Iris pigment epithelial cell (primary cell): ENCODE measurements at regions not wholly inside any gene's neighbourhood (a gene's known extent, or its start where the extent isn't known, plus 50 kb on each side); places are given as distances from the start of the nearest gene placed in this dataset.

Experiments
- DNase-seq: peaks from one replicate; pipeline ENCODE4 v3.0.0-alpha.2; 2011; ENCODE audit warnings: low read depth

DNA sequence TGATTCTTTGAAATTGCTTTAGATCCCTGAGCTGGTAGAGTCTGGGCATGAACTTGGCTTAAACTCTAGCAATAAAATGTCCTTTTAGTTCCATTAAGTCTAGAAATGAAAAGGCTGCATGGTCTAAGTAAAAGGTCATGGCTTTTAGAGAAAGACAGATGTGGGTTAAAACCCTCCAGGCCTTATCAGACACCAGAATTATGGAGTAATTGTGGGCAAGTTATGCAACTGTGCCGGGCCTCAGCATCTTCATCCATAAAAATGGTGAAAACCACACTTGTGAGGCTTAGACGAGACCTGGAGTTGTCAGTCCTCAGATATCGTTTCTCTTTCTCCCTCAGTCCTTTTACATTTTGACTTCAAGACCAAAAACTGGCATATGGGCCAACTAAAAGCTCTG, 597.9 kb upstream of the KIRREL3 start:
- no peak for DNase-seq

DNA sequence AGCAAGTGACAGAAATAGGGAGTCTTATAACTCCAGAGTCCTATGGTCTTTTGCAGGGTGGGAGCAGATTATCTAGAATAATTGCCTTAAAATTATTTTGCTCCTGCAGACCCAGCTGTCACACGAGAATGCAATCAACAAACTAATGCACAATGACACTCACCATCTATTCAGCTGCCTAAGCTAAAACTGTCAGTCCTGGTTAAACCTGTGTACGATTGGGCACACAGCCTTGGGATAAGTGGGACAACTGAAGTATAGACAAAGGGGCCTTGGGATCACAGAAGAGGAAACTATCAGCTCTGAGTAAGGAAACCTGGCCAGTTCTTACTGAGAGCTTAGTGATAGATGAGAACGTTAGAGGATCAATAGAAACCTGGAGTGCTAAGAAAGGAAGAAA, 595.9 kb upstream of the KIRREL3 start:
- no peak for DNase-seq

DNA sequence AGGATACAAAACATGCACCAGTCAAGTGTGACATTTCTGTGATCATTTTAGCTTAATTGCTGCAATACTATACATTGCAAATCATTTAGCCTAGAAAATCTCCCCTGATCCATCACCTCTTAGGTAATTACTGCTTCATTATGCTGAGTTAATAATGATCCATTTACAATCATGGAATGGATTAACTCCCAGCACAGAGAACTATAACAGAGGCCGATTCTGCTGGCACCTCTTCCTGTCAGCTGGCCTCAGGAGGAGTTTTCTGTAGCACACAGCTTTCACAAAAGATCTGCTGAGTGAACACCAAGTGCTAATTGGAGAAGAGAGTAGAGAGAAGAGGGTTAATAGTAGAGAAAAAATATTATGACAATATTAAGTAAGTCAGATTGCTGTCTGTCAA, 591.8 kb upstream of the KIRREL3 start:
- DNase-seq: no peak

DNA sequence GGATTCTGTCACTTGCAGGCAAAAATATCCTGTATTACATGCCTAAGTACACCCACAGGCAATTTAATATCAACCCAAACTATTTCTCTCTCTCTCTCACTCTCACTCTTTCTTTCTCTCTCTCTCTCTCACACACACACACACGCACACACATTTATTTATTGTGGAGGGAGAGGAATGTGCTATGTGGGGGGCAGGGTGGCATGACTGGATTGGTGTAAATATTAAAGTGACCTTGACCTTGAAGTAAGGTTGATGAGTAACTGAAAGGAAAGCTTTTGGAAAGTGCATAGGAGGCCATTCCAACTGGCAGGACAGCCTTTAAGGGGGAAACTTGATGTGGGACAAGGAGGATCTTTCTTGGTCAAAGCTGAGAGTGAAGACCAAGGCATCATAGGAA, 589.7 kb upstream of the KIRREL3 start:
- DNase-seq: no peak

DNA sequence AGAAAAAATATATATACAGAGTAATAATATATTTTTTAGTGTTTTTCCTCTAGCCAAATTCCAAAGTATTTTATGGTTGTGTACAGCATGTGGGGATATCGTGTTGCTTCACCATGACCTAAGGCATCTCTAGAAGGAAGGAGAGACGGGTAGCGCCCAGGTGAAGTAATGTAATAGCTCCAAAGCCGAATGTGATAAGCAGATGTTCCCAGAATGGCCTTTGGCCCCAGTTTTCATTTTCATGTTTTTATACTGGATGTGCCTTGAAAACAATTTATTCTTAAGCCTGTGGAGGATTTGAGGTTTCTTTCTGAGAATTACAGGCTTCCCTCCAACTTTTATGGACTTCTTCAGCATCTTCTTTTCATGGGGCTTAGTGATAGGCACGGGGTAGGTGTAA, 587.9 kb upstream of the KIRREL3 start:
- no peak for DNase-seq

DNA sequence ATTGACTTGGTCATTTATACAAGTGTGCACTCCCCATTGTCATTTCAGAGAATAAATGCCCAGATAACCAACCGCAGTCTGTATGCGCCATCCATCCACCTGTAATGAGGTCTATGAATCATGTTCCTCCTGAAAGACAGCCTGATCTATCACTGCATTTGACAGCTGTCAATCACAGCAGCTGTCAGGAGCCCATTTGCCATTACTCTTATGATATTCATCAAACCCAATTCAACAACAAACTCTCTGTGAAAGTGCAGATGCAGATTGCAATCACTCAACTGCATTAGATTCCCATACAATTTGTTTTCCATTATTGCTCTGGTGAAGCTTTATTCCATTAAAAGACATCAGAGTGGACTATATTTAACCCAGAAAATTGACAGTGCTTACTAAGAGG, 586.9 kb upstream of the KIRREL3 start:
- DNase-seq: no peak

DNA sequence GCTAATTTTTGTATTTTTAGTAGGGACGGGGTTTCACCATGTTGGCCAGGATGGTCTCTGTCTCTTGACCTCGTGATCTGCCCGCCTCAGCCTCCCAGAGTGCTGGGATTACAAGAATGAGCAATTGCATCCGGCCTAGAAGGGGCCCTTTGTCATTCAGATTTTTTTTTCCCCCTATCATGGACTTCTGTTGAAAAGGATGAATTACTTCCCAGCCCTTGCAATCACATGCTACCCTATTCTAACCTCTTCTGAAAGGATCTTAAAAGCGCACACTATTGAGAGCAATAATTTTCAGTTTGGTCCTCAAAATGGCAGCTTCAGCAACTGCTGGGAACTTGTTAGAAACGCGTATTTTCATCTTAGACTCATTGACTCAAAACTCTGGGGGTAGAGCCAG, 575.6 kb upstream of the KIRREL3 start:
- no peak for DNase-seq

DNA sequence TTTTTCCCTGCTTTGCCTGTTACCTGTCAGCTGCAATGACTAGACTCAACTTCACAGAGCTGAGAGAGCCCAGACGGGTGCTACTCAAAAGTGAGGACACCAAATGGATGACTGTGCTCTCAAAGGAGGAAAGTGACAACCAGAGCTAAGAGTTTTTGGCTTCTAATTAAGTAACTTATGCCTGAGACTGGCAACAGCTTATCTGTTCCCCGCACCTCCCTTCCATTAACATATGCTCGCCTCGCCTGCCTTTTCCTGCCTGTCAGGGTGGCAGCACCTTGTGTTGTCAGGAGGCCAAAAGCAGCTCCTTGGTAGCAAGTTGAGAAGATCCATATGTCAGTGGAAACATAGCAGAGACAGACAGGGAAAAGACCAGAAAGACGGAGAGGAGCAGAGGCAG, 573.9 kb upstream of the KIRREL3 start:
- no peak for DNase-seq

DNA sequence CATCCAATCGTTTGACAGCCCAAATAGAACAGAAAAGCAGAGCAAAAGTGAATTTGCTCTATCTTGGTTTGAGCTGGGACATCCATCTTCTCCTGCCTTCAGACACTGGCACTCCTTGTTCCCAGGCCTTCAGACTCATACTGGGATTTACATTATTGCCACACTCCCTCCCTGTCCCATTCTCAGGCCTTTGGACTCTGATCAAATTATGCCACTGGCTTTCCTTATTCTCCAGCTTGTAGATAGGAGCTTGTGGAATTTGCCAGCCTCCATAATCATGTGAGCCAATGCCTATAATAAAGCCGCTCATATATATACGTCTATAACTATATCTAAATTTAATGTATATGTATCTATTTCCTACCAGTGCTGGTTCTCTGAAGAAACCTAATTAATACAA, 568.3 kb upstream of the KIRREL3 start:
- no peak for DNase-seq

DNA sequence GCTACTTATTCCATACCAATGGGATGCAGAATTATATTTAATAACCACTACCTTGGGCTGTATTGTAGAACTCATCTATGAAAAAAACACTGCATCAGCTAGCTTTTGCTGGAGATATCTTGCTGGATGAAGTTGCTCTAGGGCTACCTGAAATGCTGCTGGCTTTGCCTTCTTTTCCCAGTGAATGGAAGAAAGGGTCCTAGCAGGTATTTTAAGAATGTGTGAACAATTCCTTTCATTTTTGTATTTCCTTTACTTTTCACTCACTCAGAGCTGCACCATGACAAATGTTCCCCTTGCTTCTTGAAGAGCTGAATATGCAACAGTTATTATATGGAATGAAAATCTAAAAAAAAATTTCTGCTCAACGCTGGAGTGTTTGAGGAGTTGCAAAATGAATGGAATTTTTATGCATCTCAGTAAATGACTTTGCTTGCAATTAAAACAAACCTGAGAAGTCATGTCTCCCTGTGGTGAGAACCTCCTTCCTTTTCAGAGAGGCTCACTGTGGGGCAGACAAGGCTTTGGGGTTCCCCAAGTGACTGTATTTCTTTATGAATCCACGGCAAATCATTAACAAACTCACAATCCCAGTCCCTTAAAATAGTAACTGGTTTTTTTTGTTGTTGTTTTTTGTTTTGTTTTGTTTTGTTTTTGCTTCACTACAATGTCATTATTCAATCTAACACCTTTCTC, 566.8 kb upstream of the KIRREL3 start:
- no peak for DNase-seq

DNA sequence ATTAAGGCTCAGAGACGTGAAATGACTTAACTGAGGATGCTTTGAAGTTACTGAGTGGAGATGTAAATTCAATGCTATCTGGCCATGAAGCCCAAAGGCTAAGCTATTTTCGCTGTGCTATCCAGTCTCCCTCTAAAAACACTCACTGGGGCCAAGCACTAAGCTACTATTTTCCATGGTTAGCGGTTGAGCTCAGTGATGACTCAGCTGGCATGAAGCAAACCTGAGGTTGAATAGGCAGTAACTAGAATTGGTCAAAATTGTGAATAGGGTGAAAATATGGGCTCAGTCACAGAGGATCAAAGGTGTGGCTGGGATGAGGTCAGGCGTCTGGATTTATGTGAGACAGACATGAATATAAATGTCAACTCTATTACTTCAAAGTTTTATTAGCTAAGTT, 564.2 kb upstream of the KIRREL3 start:
- DNase-seq: no peak

DNA sequence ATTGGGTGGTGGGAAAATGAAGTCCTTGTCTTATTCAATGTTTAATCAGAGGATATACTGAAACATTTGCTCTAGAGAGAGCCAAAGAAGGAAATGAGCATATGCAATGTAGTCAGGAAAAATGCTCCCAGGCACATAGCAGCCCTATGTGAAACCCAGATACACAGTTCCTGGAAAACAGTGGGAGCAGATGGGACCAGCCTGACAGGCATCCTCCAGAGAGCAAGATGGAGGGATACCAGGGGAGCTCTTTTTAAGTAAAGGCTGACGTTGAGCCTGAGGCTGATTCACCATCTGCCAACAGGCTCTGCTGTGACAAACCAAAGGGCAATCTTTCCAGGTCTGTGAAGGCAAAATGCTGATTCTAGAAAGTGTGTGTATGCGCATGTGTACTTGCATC, 559.4 kb upstream of the KIRREL3 start:
- no peak for DNase-seq

DNA sequence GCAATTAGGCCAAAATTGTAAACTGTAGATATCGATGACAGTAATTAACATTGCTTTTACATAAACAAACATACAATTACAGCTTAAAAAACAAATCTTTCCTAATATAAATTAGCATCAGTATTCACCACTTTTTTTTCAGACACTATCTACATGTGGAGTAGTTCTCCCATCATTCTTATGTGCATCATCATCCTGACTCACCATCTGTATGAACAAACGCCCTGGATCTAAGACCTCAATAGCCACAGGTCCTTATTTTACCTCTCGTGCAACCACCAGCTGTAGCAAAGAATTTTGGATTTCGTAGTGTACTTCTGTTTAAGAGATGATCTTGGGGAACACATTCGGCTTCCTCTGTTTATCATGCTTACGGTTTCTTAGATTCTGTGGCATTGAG, 551.9 kb upstream of the KIRREL3 start:
- no peak for DNase-seq

DNA sequence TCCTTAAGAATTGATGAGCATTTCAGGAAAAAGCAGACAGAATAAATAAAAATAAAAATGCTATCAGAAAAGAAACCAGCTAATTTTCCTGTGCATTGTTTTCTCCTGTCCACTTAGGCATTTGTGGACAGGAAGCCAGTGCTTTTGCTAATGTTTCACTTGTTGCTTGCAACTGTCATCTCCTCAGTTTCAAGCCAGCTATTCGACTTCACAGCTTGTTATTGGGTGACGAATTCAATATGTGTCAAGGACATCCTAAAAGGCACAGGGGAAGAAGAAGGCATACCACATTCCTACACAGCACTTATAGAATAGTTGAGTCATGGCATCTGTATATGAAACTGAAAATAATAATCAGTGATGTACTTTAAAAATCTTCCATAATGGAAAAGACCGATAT, 530.6 kb upstream of the KIRREL3 start:
- DNase-seq: no peak

DNA sequence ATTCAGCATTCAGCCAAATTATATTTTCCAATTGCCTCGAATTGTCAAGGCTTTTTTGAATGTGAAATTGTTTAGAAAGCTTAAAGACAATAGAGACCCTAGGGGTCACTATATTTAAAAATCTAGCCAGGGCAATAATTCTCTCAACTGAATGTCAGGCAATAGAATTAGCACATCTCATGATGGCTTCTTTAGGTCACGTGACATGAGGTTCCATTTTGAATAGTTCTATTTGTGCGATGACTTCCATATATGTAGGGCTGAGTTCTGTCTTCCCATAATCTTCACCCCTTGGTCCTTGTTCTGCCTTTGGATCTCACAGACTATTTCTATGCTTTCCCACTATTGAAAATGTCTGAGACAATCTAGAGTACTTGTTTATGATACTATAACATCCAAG, 527.7 kb upstream of the KIRREL3 start:
- no peak for DNase-seq

DNA sequence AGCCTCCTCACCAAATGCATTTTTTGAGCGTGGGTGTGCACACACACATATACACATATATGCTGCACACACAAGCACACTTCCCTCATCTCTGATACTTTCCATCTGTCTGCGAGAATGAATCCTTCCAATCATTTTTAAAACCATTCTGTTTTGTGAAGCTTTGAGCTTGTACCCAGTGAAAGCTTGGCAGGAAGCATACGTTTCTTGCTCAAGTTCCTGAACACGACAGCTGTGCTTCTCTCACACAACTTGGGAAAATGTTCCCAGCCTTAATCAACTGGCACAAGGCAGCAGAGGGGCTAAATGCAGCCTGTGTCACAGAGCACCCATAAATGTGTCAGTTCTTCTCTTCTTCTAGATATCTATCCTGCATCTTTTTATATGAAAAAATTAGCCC, 524.0 kb upstream of the KIRREL3 start:
- no peak for DNase-seq

DNA sequence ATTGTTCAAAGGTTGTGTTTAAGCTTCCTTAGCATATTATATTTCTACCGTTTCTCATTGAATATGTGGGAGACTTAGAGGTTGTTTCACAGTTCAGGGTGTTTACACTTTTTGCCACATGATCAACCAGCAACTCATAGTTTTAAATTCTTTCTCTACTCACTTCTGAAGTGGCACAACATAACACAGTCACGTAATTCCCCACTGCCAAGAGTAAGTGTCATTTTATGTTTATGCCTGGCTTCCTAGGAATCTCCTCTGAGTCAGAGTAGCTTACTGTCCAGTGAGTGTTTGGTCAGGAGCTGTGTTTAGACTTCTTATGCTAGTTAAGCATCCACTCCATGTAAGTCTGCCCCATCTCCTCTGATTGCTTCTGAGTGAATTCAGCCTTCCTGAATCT, 520.8 kb upstream of the KIRREL3 start:
- peak; percentile 17 for DNase-seq

DNA sequence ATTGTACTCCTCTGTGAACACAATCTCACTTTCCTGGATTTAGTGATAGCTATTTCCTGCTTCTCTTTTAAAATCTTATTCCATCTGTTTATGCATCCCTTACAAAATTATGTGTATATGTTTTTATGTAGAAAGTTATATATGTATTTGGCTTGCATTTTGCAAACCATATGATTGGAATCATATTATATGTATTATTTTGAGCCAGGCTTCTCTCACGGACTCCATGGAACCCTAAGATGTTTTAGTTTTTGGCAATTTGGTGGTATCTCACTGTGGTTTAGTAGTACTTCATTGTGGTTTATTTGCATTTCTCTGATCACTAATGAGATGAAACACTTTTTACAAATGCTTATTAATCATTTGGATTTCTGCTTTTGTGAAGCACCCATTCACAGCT, 507.3 kb upstream of the KIRREL3 start:
- DNase-seq: no peak

DNA sequence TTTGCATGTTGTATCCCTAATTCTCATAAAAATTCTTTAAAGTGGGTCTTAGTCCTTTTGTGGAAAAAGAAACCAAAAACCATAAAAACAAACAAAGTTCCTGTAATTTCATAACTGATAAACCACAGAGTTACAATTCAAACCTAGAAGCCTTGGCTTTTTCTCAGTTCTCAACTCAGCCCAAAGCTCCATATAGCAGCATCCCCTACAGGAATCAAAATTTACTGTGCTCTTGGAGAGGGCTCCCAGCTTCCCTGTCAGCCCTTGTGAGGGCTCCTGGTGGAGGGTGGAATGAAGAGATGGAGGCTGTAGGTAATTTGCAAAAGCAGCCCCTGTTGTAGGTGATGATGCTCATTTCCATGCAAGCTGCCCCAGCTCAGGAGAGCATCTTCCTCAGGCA, 506.1 kb upstream of the KIRREL3 start:
- no peak for DNase-seq

DNA sequence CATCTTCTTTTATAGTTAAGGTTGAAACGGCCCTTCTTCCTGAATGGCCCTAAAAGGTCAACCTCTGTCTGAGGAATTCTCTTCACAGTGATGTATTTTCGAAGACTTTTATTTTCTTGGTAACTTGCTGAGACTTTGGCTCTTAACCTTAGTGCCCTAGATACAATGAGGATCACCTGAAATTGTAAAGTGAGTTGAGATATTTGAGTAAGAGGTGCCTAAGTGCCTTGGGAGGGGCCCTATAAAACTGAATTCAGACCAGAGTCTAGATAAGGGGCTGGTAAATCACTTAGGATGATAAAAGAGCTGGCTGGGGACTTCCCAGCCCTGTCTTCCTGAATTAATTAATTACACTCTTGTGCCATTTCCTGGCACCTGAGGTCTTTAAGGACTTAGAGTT, 505.6 kb upstream of the KIRREL3 start:
- DNase-seq: no peak

DNA sequence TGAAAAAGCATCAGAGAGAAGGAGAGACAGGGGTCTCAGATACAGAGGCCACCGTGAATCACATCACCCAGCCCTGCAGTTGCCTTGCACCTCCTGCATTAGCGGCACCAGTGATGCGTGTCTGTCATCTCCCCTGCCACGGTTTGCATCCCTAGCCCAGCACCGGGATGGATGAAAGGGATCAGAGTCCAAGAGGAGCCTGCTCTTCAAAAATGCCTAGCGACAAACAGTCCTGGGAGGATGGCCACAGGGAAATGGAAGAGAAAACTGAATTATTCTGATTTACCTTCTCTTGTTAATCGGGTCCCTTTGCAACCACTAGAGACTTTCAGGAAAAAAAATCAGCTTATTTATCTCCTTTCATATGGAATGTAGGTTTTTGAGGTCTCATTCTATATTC, 495.6 kb upstream of the KIRREL3 start:
- DNase-seq: no peak

DNA sequence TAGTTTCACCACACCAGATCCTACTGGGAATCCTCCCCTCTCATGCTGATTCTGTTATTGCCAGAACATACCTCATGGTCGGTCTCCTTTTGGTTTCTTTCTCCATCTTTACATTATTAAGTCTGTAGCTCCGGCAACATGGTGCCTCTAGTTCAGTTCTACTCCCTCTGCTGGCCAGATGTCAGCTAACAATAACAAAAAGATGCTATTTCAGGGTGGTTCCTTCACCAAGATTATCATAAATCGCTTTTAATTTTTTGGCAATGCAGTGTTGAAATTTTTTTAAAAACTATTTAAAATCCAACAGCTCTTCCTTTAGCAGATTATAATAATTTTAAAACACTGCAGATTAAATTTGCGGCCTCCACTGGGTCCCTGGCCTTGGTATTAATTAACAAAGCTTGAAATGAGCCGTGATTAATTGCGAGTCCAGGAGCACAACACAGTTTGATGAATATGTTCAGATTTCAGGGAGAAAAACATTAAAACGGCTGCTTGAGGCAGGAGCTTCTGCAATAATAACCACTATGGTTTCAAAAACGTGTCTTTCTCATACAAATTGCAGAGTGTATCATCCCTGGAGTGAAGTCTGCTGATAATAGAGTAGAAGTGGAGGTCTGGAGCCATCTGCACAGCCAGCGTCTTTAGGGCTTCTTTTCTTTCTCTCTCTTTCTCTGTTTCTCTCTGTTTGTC, 492.9 kb upstream of the KIRREL3 start:
- peak; percentile 13 for DNase-seq

DNA sequence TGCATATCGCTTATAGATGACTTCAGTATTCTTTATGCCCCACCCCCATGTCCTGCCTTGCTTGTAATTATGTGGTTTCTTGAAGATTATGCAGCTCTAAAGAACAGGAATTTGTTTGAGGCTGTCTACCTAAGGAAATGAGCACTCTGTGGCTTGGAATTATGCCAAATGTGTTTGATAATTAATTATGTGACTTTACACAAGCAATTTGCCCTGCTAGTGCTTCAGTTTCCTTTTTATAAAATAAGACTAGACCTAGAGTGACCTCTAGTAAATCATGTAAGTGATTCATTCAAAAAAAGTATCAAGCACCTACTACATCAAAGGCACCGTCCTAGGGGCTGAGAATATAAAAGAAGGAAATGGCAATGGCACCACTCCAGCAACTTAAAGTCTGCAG, 491.5 kb upstream of the KIRREL3 start:
- no peak for DNase-seq

DNA sequence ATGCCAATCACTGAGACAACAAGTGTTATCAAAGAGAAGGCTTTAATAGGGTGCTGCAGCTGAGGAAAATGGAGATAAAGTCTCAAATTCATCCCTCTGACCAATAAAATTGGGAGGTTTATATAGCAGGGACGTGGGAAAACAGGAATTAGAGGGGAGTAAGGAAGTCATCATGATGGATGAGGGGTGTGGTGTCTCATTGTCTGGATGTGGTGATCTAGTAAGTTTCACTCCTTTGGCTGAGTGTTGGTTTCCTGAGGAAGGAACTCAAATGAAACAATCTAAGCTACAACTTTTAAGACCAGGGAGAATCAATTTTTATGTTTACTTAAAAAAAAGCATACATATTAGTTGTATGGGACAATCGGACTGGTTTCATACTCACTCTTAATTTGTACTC, 491.0 kb upstream of the KIRREL3 start:
- no peak for DNase-seq
